ENCODE measurements at regions not wholly inside any gene's neighbourhood (a gene's known extent, or its start where the extent isn't known, plus 50 kb on each side); places are given as distances from the start of the nearest gene placed in this dataset.

DNA sequence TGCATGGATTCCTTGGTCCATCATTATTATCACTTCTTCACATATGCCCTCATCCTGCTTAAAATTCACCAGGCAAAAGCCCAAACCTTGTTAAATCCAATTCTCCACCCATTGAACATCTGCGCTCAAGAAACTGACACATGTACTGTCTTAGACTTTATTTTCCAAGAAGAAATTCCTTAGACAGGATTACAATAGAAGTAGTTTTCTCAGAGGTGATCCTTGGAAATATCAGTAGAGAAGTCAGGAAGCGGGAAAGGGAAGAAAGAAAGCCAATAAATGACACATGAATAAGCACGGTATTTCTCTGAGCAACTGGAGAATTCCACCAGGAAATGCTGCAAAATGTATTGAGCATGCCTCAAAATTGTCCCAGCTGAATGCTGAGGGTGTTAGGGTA, 90.2 kb downstream of the FOXD1 start:
- Histone ChIP-seq H3K4me2 (ENCODE audit: low read depth, low read length) (no peak overlapping the region), H3K23ac (ENCODE audit: low read depth, low read length) (no peak overlapping the region), H3K9ac (ENCODE audit: low read depth, low read length) (no peak overlapping the region), H2BK120ac (ENCODE audit: low read depth, low read length) (no peak overlapping the region), H2AK5ac (ENCODE audit: low read depth, low read length) (no peak overlapping the region), H2BK20ac (ENCODE audit: low read depth, low read length) (no peak overlapping the region), H3K14ac (replicated peaks; ENCODE audit: low read depth, low read length) (no peak overlapping the region), H3K9me1 (ENCODE audit: insufficient read depth, low read length) (no peaks in the 10 kb centered on the region), H3K18ac (ENCODE audit: low read depth, low read length) (no peak overlapping the region), H4K91ac (ENCODE audit: insufficient read depth, low read depth, low read length) (no peak overlapping the region), H2BK5ac (ENCODE audit: low read depth, low read length, poor library complexity, severe bottlenecking) (no peak overlapping the region), H4K8ac (ENCODE audit: low read depth in 2 of 2, low read length in 2 of 2) (no peak overlapping the region), H2AFZ (replicated peaks; ENCODE audit: low read length, poor library complexity) (no peak overlapping the region), H3K4me1 (ENCODE audit: control insufficient read depth, insufficient read depth, low read length) (peaks cover 2% of the 10 kb centered on the region; the same call in 1 of the 2 replicates), H3K79me1 (ENCODE audit: low read depth in 1 of 2, low read length in 2 of 2) (no peaks in the 10 kb centered on the region), H3K4me3 (ENCODE audit: insufficient read depth, low read depth, low read length) (no peak overlapping the region), H4K5ac (ENCODE audit: low read depth, low read length) (no peak overlapping the region), H3K27me3 (ENCODE audit: control insufficient read depth, insufficient read depth, low read length) (0 out of 2 replicates have a peak, but pooled peaks cover 3% of the 10 kb centered on the region), H3K4ac (ENCODE audit: low read depth, low read length) (no peak overlapping the region), H2BK15ac (ENCODE audit: low read depth, low read length) (no peak overlapping the region), H4K20me1 (ENCODE audit: insufficient read depth, low read length) (no peaks in the 10 kb centered on the region), H2AK9ac (replicated peaks; ENCODE audit: low read depth, low read length, poor library complexity) (no peak overlapping the region), H3K56ac (ENCODE audit: extremely low read depth, insufficient read depth, low read length) (no peak overlapping the region), H3K27ac (ENCODE audit: insufficient read depth, low read length) (no peak overlapping the region), H3K36me3 (ENCODE audit: control insufficient read depth, insufficient read depth, low read length) (no peaks in the 10 kb centered on the region), H3K9me3 (ENCODE audit: control insufficient read depth, insufficient read depth, low read length) (no peaks in the 10 kb centered on the region)
- CTCF ChIA-PET: no interaction called here
- DNase-seq: no peak
- BruUV-seq (replicated peaks): no TSS peak
- in situ Hi-C loops (cut with MboI; ENCODE audit: low sequenced_read_pairs) (no loop called here), dilution Hi-C loops (cut with HindIII; ENCODE audit: low sequenced_read_pairs, unreplicated experiment) (no loop called here), intact Hi-C loops (cut with micrococcal nuclease) (no loop called here)
- TF ChIP-seq MXI1 (IDR thresholded peaks at IDR 0.05; ENCODE audit: borderline replicate concordance, low read depth, low read length): no peak
- no peak for TF ChIP-seq MAZ (IDR thresholded peaks at IDR 0.05; ENCODE audit: borderline replicate concordance, low read depth, low read length)
- no peak for TF ChIP-seq RAD21 (IDR thresholded peaks at IDR 0.05; ENCODE audit: low read length)
- no peak for TF ChIP-seq CEBPB (IDR thresholded peaks at IDR 0.05; ENCODE audit: low read depth, low read length)
- TF ChIP-seq, protein P1, sequence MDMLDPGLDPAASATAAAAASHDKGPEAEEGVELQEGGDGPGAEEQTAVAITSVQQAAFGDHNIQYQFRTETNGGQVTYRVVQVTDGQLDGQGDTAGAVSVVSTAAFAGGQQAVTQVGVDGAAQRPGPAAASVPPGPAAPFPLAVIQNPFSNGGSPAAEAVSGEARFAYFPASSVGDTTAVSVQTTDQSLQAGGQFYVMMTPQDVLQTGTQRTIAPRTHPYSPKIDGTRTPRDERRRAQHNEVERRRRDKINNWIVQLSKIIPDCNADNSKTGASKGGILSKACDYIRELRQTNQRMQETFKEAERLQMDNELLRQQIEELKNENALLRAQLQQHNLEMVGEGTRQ (IDR thresholded peaks at IDR 0.05; ENCODE audit: low read depth, low read length): no peak
- no peak for TF ChIP-seq MAFK (IDR thresholded peaks at IDR 0.05; ENCODE audit: low read depth, low read length)
- TF ChIP-seq, protein P2, sequence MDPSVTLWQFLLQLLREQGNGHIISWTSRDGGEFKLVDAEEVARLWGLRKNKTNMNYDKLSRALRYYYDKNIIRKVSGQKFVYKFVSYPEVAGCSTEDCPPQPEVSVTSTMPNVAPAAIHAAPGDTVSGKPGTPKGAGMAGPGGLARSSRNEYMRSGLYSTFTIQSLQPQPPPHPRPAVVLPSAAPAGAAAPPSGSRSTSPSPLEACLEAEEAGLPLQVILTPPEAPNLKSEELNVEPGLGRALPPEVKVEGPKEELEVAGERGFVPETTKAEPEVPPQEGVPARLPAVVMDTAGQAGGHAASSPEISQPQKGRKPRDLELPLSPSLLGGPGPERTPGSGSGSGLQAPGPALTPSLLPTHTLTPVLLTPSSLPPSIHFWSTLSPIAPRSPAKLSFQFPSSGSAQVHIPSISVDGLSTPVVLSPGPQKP (IDR thresholded peaks at IDR 0.05; ENCODE audit: borderline replicate concordance, low read depth, low read length): no peak
- TF ChIP-seq RFX5 (IDR thresholded peaks at IDR 0.05; ENCODE audit: low read depth, low read length): no peak
- no peak for TF ChIP-seq SMC3 (IDR thresholded peaks at IDR 0.05; ENCODE audit: low read depth, low read length)
- no peak for ATAC-seq (ENCODE audit: low read depth)
- WGBS, 2 experiments (ENCODE audit: extremely low coverage in 2 of 2, insufficient read length in 1 of 2): 100% methylated on average over 1 of the region's 3 CpGs; no CpG with 5 or more reads in 1 of the 2 experiments
- POLR2A ChIA-PET (ENCODE audit: unreplicated experiment): no interaction called here

Measured in IMR-90 (cell line).